IMR-90 (cell line): ENCODE measurements at regions not wholly inside any gene's neighbourhood (a gene's known extent, or its start where the extent isn't known, plus 50 kb on each side); places are given as distances from the start of the nearest gene placed in this dataset.

ENCODE experiments used
- ATAC-seq: fragments of 200-7000 bp; cut with Tn5 transposase; 2 replicates; pipeline ENCODE4 v1.9.1; 2020; ENCODE audit warnings: low read depth, mild to moderate bottlenecking, moderate library complexity
- BruUV-seq: library from RNA; stranded (reverse); fragments of 400-500 nt; replicated peaks from 2 replicates; lab custom pipeline; 2021; lab: Mats Ljungman, UMichigan
- CTCF ChIA-PET: fragments of 300-600 bp; formaldehyde crosslinking; extraction: SDS; loops from one replicate; lab custom pipeline; 2021; ENCODE audit warnings: antibody characterized with exemption; lab: Yijun Ruan, JAX
- POLR2A ChIA-PET: fragments of 300-600 bp; sonication (Branson Sonifier 250); formaldehyde crosslinking; loops from one replicate; lab custom pipeline; 2022; ENCODE audit warnings: antibody characterized with exemption; ENCODE audit not compliant: unreplicated experiment; lab: Charles Lee
- DNase-seq: peaks from one replicate; pipeline ENCODE4 v3.0.0; 2013
- H2AFZ ChIP-seq: replicated peaks from 2 replicates; pipeline ENCODE3; 2013; ENCODE audit warnings: low read length, mild to moderate bottlenecking; ENCODE audit not compliant: poor library complexity
- H2AK5ac ChIP-seq: 2 replicates; pipeline ENCODE4 v1.6.1; 2013; ENCODE audit warnings: low read depth, low read length, inconsistent platforms
- H2AK9ac ChIP-seq: replicated peaks from 2 replicates; pipeline ENCODE3; 2013; ENCODE audit warnings: mild to moderate bottlenecking, low read depth, low read length, moderate library complexity; ENCODE audit not compliant: poor library complexity
- H2BK120ac ChIP-seq: 2 replicates; pipeline ENCODE4 v1.6.1; 2013; ENCODE audit warnings: low read depth, low read length, inconsistent platforms
- H2BK15ac ChIP-seq: 3 replicates; pipeline ENCODE4 v1.6.1; 2013; ENCODE audit warnings: low read depth, low read length, inconsistent platforms
- H2BK20ac ChIP-seq: 2 replicates; pipeline ENCODE4 v1.6.1; 2013; ENCODE audit warnings: low read depth, mild to moderate bottlenecking, inconsistent platforms, low read length, moderate library complexity
- H2BK5ac ChIP-seq: 2 replicates; pipeline ENCODE4 v1.6.1; 2013; ENCODE audit warnings: mild to moderate bottlenecking, low read depth, low read length, inconsistent platforms; ENCODE audit not compliant: poor library complexity, severe bottlenecking
- H3K14ac ChIP-seq: replicated peaks from 2 replicates; pipeline ENCODE4 v1.6.1; 2013; ENCODE audit warnings: low read depth, low read length, inconsistent platforms
- H3K18ac ChIP-seq: 2 replicates; pipeline ENCODE4 v1.6.1; 2013; ENCODE audit warnings: low read depth, low read length, control low read depth
- H3K23ac ChIP-seq: 2 replicates; pipeline ENCODE4 v1.6.1; 2013; ENCODE audit warnings: low read depth, low read length, inconsistent platforms
- H3K27ac ChIP-seq: 2 replicates; pipeline ENCODE4 v1.5.1; 2013; ENCODE audit warnings: mild to moderate bottlenecking, control low read depth, low read length; ENCODE audit not compliant: insufficient read depth
- H3K27me3 ChIP-seq: 2 replicates; pipeline ENCODE4 v1.6.1; 2013; ENCODE audit warnings: low read length; ENCODE audit not compliant: control insufficient read depth, insufficient read depth
- H3K36me3 ChIP-seq: 2 replicates; pipeline ENCODE4 v1.6.1; 2013; ENCODE audit warnings: low read length, mixed read lengths; ENCODE audit not compliant: control insufficient read depth, insufficient read depth
- H3K4ac ChIP-seq: 2 replicates; pipeline ENCODE4 v1.6.1; 2013; ENCODE audit warnings: low read depth, low read length, inconsistent platforms
- H3K4me1 ChIP-seq: 2 replicates; pipeline ENCODE4 v1.6.1; 2013; ENCODE audit warnings: low read length, mixed read lengths; ENCODE audit not compliant: control insufficient read depth, insufficient read depth
- H3K4me2 ChIP-seq: 2 replicates; pipeline ENCODE4 v1.6.1; 2013; ENCODE audit warnings: low read depth, mild to moderate bottlenecking, control low read depth, low read length, moderate library complexity
- H3K4me3 ChIP-seq: 2 replicates; pipeline ENCODE4 v1.5.1; 2013; ENCODE audit warnings: low read depth, mild to moderate bottlenecking, control low read depth, low read length, moderate library complexity; ENCODE audit not compliant: insufficient read depth
- H3K56ac ChIP-seq: 2 replicates; pipeline ENCODE4 v1.6.1; 2013; ENCODE audit warnings: low read length, inconsistent platforms; ENCODE audit not compliant: insufficient read depth; ENCODE audit errors: extremely low read depth
- H3K79me1 ChIP-seq, 2 experiments: 2 replicates each; pipeline ENCODE4 v1.6.1; 2013; ENCODE audit warnings: low read length in 2 of 2, inconsistent platforms in 1 of 2, low read depth in 1 of 2
- H3K9ac ChIP-seq: 2 replicates; pipeline ENCODE4 v1.6.1; 2013; ENCODE audit warnings: low read depth, low read length, control low read depth
- H3K9me1 ChIP-seq: 2 replicates; pipeline ENCODE4 v1.6.1; 2013; ENCODE audit warnings: low read length, inconsistent platforms; ENCODE audit not compliant: insufficient read depth
- H3K9me3 ChIP-seq: 2 replicates; pipeline ENCODE4 v1.6.1; 2013; ENCODE audit warnings: low read length; ENCODE audit not compliant: control insufficient read depth, insufficient read depth
- H4K20me1 ChIP-seq: 2 replicates; pipeline ENCODE4 v1.6.1; 2013; ENCODE audit warnings: low read length, inconsistent platforms; ENCODE audit not compliant: insufficient read depth
- H4K5ac ChIP-seq: 2 replicates; pipeline ENCODE4 v1.6.1; 2013; ENCODE audit warnings: mild to moderate bottlenecking, low read depth, low read length, control low read depth
- H4K8ac ChIP-seq, 2 experiments: 2 replicates each; pipeline ENCODE4 v1.6.1; 2013; ENCODE audit warnings: low read depth in 2 of 2, low read length in 2 of 2, control low read depth in 1 of 2, inconsistent platforms in 1 of 2
- H4K91ac ChIP-seq: 2 replicates; pipeline ENCODE4 v1.6.1; 2013; ENCODE audit warnings: low read depth, low read length, inconsistent platforms; ENCODE audit not compliant: insufficient read depth
- BHLHE40 ChIP-seq: fragments of 150-350 bp; IDR thresholded peaks from 2 replicates; pipeline ENCODE4 v1.6.1; 2016; ENCODE audit warnings: mild to moderate bottlenecking, low read depth, low read length
- CEBPB ChIP-seq: IDR thresholded peaks from 2 replicates; pipeline ENCODE4 v1.6.1; 2012; ENCODE audit warnings: low read depth, low read length, improper control_type of control experiment
- CHD1 ChIP-seq: IDR thresholded peaks from 2 replicates; pipeline ENCODE4 v1.6.1; 2012; ENCODE audit warnings: low read depth, low read length, improper control_type of control experiment
- FOS ChIP-seq: fragments of 150-350 bp; IDR thresholded peaks from 2 replicates; pipeline ENCODE4 v1.6.1; 2016; ENCODE audit warnings: low read depth, low read length
- MAFK ChIP-seq: IDR thresholded peaks from 2 replicates; pipeline ENCODE4 v1.6.1; 2012; ENCODE audit warnings: low read depth, low read length, improper control_type of control experiment
- MAZ ChIP-seq: IDR thresholded peaks from 2 replicates; pipeline ENCODE4 v1.6.1; 2012; ENCODE audit warnings: low read depth, mild to moderate bottlenecking, low read length, improper control_type of control experiment, moderate library complexity, borderline replicate concordance
- MXI1 ChIP-seq: IDR thresholded peaks from 2 replicates; pipeline ENCODE4 v1.6.1; 2012; ENCODE audit warnings: low read depth, mild to moderate bottlenecking, low read length, moderate library complexity, borderline replicate concordance
- POLR2A ChIP-seq: IDR thresholded peaks from 2 replicates; pipeline ENCODE4 v1.6.1; 2012; ENCODE audit warnings: mild to moderate bottlenecking, low read depth, low read length
- RAD21 ChIP-seq: IDR thresholded peaks from 2 replicates; pipeline ENCODE4 v1.6.1; 2012; ENCODE audit warnings: low read length, improper control_type of control experiment
- RCOR1 ChIP-seq: IDR thresholded peaks from 2 replicates; pipeline ENCODE4 v1.6.1; 2012; ENCODE audit warnings: mild to moderate bottlenecking, low read length, improper control_type of control experiment; ENCODE audit not compliant: insufficient replicate concordance
- RFX5 ChIP-seq: IDR thresholded peaks from 2 replicates; pipeline ENCODE4 v1.8.0; 2012; ENCODE audit warnings: low read depth, mild to moderate bottlenecking, low read length, moderate library complexity
- SMC3 ChIP-seq: fragments of 150-350 bp; IDR thresholded peaks from 2 replicates; pipeline ENCODE4 v1.6.1; 2016; ENCODE audit warnings: low read depth, mild to moderate bottlenecking, antibody characterized with exemption, low read length, moderate library complexity
- WGBS, 2 experiments: methylation state at CpG; one replicate each; pipeline versions ENCODE4 v1.1.5 to v1.1.7; 2013; ENCODE audit warnings: missing lambda C conversion rate in 2 of 2; ENCODE audit not compliant: insufficient read length in 1 of 2; ENCODE audit errors: extremely low coverage in 2 of 2; 5-methylcytosine and 5-hydroxymethylcytosine counted together
- dilution Hi-C: fragments of 300-500 bp; cut with HindIII; formaldehyde crosslinking; loops from one replicate; pipeline ENCODE4 v1.14.3; 2018; ENCODE audit warnings: low sequenced_read_pairs; ENCODE audit not compliant: unreplicated experiment
- in situ Hi-C: fragments of 300-500 bp; cut with MboI; formaldehyde crosslinking; loops from 3 replicates; pipeline ENCODE4 v1.14.3; 2019; ENCODE audit warnings: low sequenced_read_pairs, inconsistent platforms, mixed read lengths
- intact Hi-C: fragments of 100-400 bp; cut with micrococcal nuclease; formaldehyde crosslinking; loops from 2 replicates; pipeline ENCODE4 v1.10.0; 2022
- TF ChIP-seq, protein P1 (sequence below): conservative IDR thresholded peaks from 2 replicates; pipeline ENCODE4 v1.5.1; 2012; ENCODE audit warnings: mild to moderate bottlenecking, low read depth, low read length, improper control_type of control experiment
- TF ChIP-seq, protein P2 (sequence below): fragments of 150-350 bp; IDR thresholded peaks from 2 replicates; pipeline ENCODE4 v1.6.1; 2016; ENCODE audit warnings: low read depth, mild to moderate bottlenecking, low read length, moderate library complexity, borderline replicate concordance
- TF ChIP-seq, protein P3 (sequence below): fragments of 150-350 bp; IDR thresholded peaks from 2 replicates; pipeline ENCODE4 v1.6.1; 2017; ENCODE audit warnings: mild to moderate bottlenecking, antibody characterized with exemption, low read length, low read depth

DNA sequence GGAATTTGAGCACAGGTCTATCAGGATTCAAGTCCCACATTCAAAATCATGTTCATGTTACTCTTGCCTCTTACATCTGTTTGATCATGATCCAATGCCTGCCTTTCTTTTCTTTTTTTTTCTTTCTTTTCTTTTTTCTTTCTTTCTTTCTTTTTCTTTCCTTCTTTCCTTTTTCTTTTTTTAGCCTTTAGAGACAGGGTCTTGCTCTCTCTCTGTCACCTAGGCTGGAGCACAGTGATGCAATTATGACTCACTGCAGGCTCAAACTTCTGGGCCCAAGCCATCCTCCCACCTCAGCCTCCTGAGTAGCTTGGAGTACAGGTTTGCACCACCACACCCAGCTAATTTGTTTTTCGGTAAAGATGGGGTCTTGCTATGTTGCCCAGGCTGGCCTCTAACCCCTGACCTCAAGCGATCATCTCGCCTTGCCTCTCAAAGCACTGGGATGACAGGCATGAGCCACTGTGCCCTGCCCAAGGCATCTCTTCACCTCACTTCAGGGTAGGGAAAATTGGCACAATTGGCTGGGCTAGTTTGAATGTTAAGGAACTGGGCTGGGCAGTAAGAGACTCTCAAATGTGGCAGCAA, 359.2 kb downstream of the FBXW7 start:
- ATAC-seq = no peak
- dilution Hi-C loops (no loop called here), in situ Hi-C loops (no loop called here), intact Hi-C loops (no loop called here)
- H2BK15ac ChIP-seq = no peak overlapping the region
- H3K23ac ChIP-seq = no peak overlapping the region
- DNase-seq = no peak
- no peaks in the 10 kb centered on the region for H3K36me3 ChIP-seq
- H3K4me1 ChIP-seq = no peaks in the 10 kb centered on the region
- TF ChIP-seq BHLHE40 (no peak), MAZ (no peak), SMC3 (no peak), RFX5 (no peak), POLR2A (no peak), CHD1 (no peak), FOS (no peak), RCOR1 (no peak), MXI1 (no peak), RAD21 (no peak), MAFK (no peak), CEBPB (no peak)
- TF ChIP-seq, protein P1, sequence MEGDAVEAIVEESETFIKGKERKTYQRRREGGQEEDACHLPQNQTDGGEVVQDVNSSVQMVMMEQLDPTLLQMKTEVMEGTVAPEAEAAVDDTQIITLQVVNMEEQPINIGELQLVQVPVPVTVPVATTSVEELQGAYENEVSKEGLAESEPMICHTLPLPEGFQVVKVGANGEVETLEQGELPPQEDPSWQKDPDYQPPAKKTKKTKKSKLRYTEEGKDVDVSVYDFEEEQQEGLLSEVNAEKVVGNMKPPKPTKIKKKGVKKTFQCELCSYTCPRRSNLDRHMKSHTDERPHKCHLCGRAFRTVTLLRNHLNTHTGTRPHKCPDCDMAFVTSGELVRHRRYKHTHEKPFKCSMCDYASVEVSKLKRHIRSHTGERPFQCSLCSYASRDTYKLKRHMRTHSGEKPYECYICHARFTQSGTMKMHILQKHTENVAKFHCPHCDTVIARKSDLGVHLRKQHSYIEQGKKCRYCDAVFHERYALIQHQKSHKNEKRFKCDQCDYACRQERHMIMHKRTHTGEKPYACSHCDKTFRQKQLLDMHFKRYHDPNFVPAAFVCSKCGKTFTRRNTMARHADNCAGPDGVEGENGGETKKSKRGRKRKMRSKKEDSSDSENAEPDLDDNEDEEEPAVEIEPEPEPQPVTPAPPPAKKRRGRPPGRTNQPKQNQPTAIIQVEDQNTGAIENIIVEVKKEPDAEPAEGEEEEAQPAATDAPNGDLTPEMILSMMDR = no peak
- TF ChIP-seq, protein P2, sequence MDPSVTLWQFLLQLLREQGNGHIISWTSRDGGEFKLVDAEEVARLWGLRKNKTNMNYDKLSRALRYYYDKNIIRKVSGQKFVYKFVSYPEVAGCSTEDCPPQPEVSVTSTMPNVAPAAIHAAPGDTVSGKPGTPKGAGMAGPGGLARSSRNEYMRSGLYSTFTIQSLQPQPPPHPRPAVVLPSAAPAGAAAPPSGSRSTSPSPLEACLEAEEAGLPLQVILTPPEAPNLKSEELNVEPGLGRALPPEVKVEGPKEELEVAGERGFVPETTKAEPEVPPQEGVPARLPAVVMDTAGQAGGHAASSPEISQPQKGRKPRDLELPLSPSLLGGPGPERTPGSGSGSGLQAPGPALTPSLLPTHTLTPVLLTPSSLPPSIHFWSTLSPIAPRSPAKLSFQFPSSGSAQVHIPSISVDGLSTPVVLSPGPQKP = no peak
- TF ChIP-seq, protein P3, sequence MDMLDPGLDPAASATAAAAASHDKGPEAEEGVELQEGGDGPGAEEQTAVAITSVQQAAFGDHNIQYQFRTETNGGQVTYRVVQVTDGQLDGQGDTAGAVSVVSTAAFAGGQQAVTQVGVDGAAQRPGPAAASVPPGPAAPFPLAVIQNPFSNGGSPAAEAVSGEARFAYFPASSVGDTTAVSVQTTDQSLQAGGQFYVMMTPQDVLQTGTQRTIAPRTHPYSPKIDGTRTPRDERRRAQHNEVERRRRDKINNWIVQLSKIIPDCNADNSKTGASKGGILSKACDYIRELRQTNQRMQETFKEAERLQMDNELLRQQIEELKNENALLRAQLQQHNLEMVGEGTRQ = no peak
- H4K20me1 ChIP-seq = no peaks in the 10 kb centered on the region
- no peak overlapping the region for H2AK5ac ChIP-seq
- no peak overlapping the region for H3K27ac ChIP-seq
- H3K4ac ChIP-seq = no peak overlapping the region
- no peaks in the 10 kb centered on the region for H3K79me1 ChIP-seq
- WGBS, 2 experiments = 60% methylated on average over 1 of the region's 3 CpGs; no CpG with 5 or more reads in 1 of the 2 experiments
- no peak overlapping the region for H3K4me2 ChIP-seq
- peaks cover 10% of the 10 kb centered on the region for H3K27me3 ChIP-seq
- no peaks in the 10 kb centered on the region for H3K9me3 ChIP-seq
- H3K9me1 ChIP-seq = no peaks in the 10 kb centered on the region
- no peak overlapping the region for H2AK9ac ChIP-seq
- no peak overlapping the region for H2BK5ac ChIP-seq
- H2BK120ac ChIP-seq = no peak overlapping the region
- H3K56ac ChIP-seq = no peak overlapping the region
- BruUV-seq = no TSS peak
- H3K14ac ChIP-seq = no peak overlapping the region
- H4K91ac ChIP-seq = no peak overlapping the region
- POLR2A ChIA-PET = no interaction called here
- no peak overlapping the region for H3K18ac ChIP-seq
- H3K9ac ChIP-seq = no peak overlapping the region
- H4K5ac ChIP-seq = no peak overlapping the region
- no peak overlapping the region for H3K4me3 ChIP-seq
- no peak overlapping the region for H2AFZ ChIP-seq
- no peak overlapping the region for H2BK20ac ChIP-seq
- H4K8ac ChIP-seq = no peak overlapping the region
- CTCF ChIA-PET = no interaction called here
